Right lobe of liver (tissue), 6 donors: ENCODE measurements at regions not wholly inside any gene's neighbourhood (a gene's known extent, or its start where the extent isn't known, plus 50 kb on each side); places are given as distances from the start of the nearest gene placed in this dataset.

Experiments used
- ATAC-seq, 4 donors: fragments of 200-7000 bp; cut with Tn5 transposase; one replicate each; pipeline ENCODE4 v1.9.1; 2020; ENCODE audit warnings: mild to moderate bottlenecking in 4 of 4, moderate library complexity in 4 of 4
- DNase-seq, 3 donors: peaks; one replicate each; pipeline ENCODE4 v3.0.0-alpha.2; 2020
- H3K27ac ChIP-seq, 3 donors: fragments of 200-600 bp; one replicate each; pipeline ENCODE4 v1.8.0; 2022
- H3K27me3 ChIP-seq, 2 donors: fragments of 200-600 bp; one replicate each; pipeline ENCODE4 v1.8.0; 2022
- H3K36me3 ChIP-seq, 4 donors: fragments of 200-600 bp; sonication (generic) in 1 of 4; one replicate each; pipeline versions ENCODE4 v1.5.1 to v1.8.0; 2017 to 2022; ENCODE audit warnings: control low read depth in 1 of 4
- H3K4me1 ChIP-seq, 4 donors: fragments of 200-600 bp; sonication (generic) in 1 of 4; one replicate each; pipeline versions ENCODE4 v1.5.1 to v1.8.0; 2017 to 2022; ENCODE audit warnings: control low read depth in 1 of 4
- H3K4me3 ChIP-seq, 3 donors: fragments of 200-600 bp; one replicate each; pipeline ENCODE4 v1.8.0; 2022
- H3K9me3 ChIP-seq, 4 donors: fragments of 200-600 bp; sonication (generic) in 1 of 4; one replicate each; pipeline versions ENCODE4 v1.5.1 to v1.8.0; 2017 to 2022; ENCODE audit warnings: control low read depth in 1 of 4
- CTCF ChIP-seq, 4 donors: fragments of 200-600 bp in 3 of 4; fragments of 450-650 bp in 1 of 4; IDR thresholded peaks; one replicate each; pipeline versions ENCODE4 v1.5.1 to v1.8.0; 2016 to 2022; ENCODE audit warnings: antibody characterized with exemption in 4 of 4, mild to moderate bottlenecking in 2 of 4
- POLR2A ChIP-seq: fragments of 450-650 bp; IDR thresholded peaks from one replicate; pipeline ENCODE4 v1.6.1; 2017; ENCODE audit warnings: antibody characterized with exemption, mild to moderate bottlenecking
- WGBS: methylation state at CpG from one replicate; pipeline ENCODE4 v1.1.6; 2018; ENCODE audit warnings: low coverage, low lambda C conversion rate; ENCODE audit not compliant: insufficient coverage; ENCODE audit errors: missing lambda C conversion rate; 5-methylcytosine and 5-hydroxymethylcytosine counted together
- intact Hi-C, 2 donors: fragments of 100-400 bp; cut with DNase I; formaldehyde crosslinking; loops; one replicate each; pipeline versions ENCODE4 v1.11.2 to v1.14.1; 2022
- donor health status: DM: no; HTN: yes; CAD: no.
- donor health status: DM: no; HTN: no; CAD: no.
- donor health status: DM: no; HTN: no; CAD: no.
- donor health status: DM: no; HTN: yes; CAD: no.
- donor health status: DM: no; HTN: yes; CAD: no.

GRCh38 chr5:173814053-173814452, 74.1 kb upstream of the CPEB4 start:
- TF ChIP-seq CTCF (IDR thresholded peaks at IDR 0.05) (no peak), POLR2A (no peak)
- DNase-seq: no peak
- H3K27ac ChIP-seq: no peak overlapping the region
- no peaks in the 10 kb centered on the region for H3K36me3 ChIP-seq
- no peaks in the 10 kb centered on the region for H3K4me1 ChIP-seq
- no peaks in the 10 kb centered on the region for H3K9me3 ChIP-seq
- intact Hi-C loops: no loop called here
- no peak overlapping the region for H3K4me3 ChIP-seq
- no peaks in the 10 kb centered on the region for H3K27me3 ChIP-seq
- no peak for ATAC-seq

GRCh38 chr5:173815571-173815970, 72.6 kb upstream of the CPEB4 start:
- H3K4me3 ChIP-seq: no peak overlapping the region
- no peaks in the 10 kb centered on the region for H3K9me3 ChIP-seq
- no peak overlapping the region for H3K27ac ChIP-seq
- intact Hi-C loops: no loop called here
- WGBS: 78% methylated on average over 8 of the region's 9 CpGs
- H3K27me3 ChIP-seq: no peaks in the 10 kb centered on the region
- no peak for TF ChIP-seq POLR2A
- no peak for TF ChIP-seq CTCF (IDR thresholded peaks at IDR 0.05)
- DNase-seq (no peak), ATAC-seq (no peak)
- H3K4me1 ChIP-seq: no peaks in the 10 kb centered on the region
- no peaks in the 10 kb centered on the region for H3K36me3 ChIP-seq

- ATAC-seq: no peak
- intact Hi-C loops: no loop called here
- WGBS: 50% methylated on average over 3 of the region's 5 CpGs
Observed at GRCh38 chr5:173816728-173817127, 71.4 kb upstream of the CPEB4 start.

GRCh38 chr5:173817561-173817960, 70.6 kb upstream of the CPEB4 start:
- Histone ChIP-seq H3K27ac (no peak overlapping the region), H3K36me3 (no peaks in the 10 kb centered on the region), H3K4me1 (peaks cover 0 to 5% (median 0%) of the 10 kb centered on the region in 4 donors), H3K4me3 (no peak overlapping the region), H3K9me3 (no peaks in the 10 kb centered on the region), H3K27me3 (no peaks in the 10 kb centered on the region)
- WGBS: 88% methylated on average over 5 of the region's 5 CpGs
- DNase-seq (no peak), ATAC-seq (no peak)
- intact Hi-C loops: no loop called here
- TF ChIP-seq CTCF (IDR thresholded peaks at IDR 0.05): no peak

More at GRCh38 chr5:173816728-173817127, 71.4 kb upstream of the CPEB4 start:
- no peak for DNase-seq
- H3K9me3 ChIP-seq: no peaks in the 10 kb centered on the region
- no peak overlapping the region for H3K27ac ChIP-seq
- TF ChIP-seq CTCF (IDR thresholded peaks at IDR 0.05): no peak
- TF ChIP-seq POLR2A: no peak
- no peaks in the 10 kb centered on the region for H3K36me3 ChIP-seq
- no peaks in the 10 kb centered on the region for H3K27me3 ChIP-seq
- no peak overlapping the region for H3K4me3 ChIP-seq
- no peaks in the 10 kb centered on the region for H3K4me1 ChIP-seq

GRCh38 chr5:173819521-173819920, 68.6 kb upstream of the CPEB4 start:
- intact Hi-C loops: no loop called here
- Histone ChIP-seq H3K27ac (no peak overlapping the region), H3K9me3 (no peaks in the 10 kb centered on the region), H3K27me3 (no peaks in the 10 kb centered on the region), H3K36me3 (no peaks in the 10 kb centered on the region), H3K4me1 (peaks cover 0 to 20% (median 4%) of the 10 kb centered on the region in 4 donors), H3K4me3 (no peak overlapping the region)
- DNase-seq: no peak
- TF ChIP-seq CTCF (IDR thresholded peaks at IDR 0.05) (no peak), POLR2A (no peak)
- 88% methylated on average over 3 of the region's 3 CpGs for WGBS
- no peak for ATAC-seq
